HEK293T (cell line): ENCODE measurements at regions not wholly inside any gene's neighbourhood (a gene's known extent, or its start where the extent isn't known, plus 50 kb on each side); places are given as distances from the start of the nearest gene placed in this dataset.

ENCODE experiments used
- BHLHE40 ChIP-seq: fragments of 450-650 bp; IDR thresholded peaks from 2 replicates; pipeline ENCODE4 v1.6.1; 2016; ENCODE audit warnings: mild to moderate bottlenecking, moderate library complexity, borderline replicate concordance
- CTBP1 ChIP-seq: fragments of 450-650 bp; IDR thresholded peaks from 2 replicates; pipeline ENCODE4 v1.6.1; 2016; ENCODE audit warnings: borderline replicate concordance
- ELF4 ChIP-seq: fragments of 450-650 bp; IDR thresholded peaks from 2 replicates; pipeline ENCODE4 v1.6.1; 2017; ENCODE audit warnings: antibody characterized with exemption
- FOXM1 ChIP-seq: fragments of 450-650 bp; IDR thresholded peaks from 2 replicates; pipeline ENCODE4 v1.6.1; 2017; ENCODE audit warnings: mild to moderate bottlenecking, borderline replicate concordance
- HDGF ChIP-seq: fragments of 450-650 bp; IDR thresholded peaks from 2 replicates; pipeline ENCODE4 v1.6.1; 2017; ENCODE audit warnings: antibody characterized with exemption, borderline replicate concordance
- LEF1 ChIP-seq: fragments of 450-650 bp; IDR thresholded peaks from 2 replicates; pipeline ENCODE4 v1.6.1; 2017; ENCODE audit warnings: mild to moderate bottlenecking, borderline replicate concordance
- SP1 ChIP-seq: fragments of 450-650 bp; IDR thresholded peaks from 2 replicates; pipeline ENCODE4 v1.6.1; 2017
- ZNF384 ChIP-seq: fragments of 450-650 bp; IDR thresholded peaks from 2 replicates; pipeline ENCODE4 v1.6.1; 2016
- TF ChIP-seq, protein P1 (sequence below): fragments of 450-650 bp; IDR thresholded peaks from 2 replicates; pipeline ENCODE4 v1.6.1; 2016

DNA sequence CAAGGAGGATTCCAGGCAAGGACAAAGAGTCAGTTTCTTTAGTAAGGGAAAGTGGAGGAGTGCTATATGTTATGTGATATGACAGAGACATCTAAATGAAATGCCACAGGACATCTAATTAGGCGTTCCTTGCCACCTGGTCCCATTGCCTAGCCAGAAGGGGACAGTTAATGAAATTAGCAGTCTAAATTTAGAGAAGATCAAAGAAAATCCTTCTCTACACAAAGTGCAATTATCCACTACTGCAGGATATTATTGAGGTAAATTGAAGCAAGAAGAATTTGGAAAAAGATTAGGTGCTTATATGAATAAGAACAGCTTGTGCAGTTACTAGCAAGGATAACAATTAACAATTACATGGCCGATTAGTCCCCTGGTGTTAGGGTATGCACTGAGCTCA, 495.3 kb upstream of the NMUR2 start:
- TF ChIP-seq ELF4 = no peak
- TF ChIP-seq CTBP1 = no peak
- TF ChIP-seq SP1 = no peak
- no peak for TF ChIP-seq HDGF
- TF ChIP-seq ZNF384 = no peak
- TF ChIP-seq, protein P1, sequence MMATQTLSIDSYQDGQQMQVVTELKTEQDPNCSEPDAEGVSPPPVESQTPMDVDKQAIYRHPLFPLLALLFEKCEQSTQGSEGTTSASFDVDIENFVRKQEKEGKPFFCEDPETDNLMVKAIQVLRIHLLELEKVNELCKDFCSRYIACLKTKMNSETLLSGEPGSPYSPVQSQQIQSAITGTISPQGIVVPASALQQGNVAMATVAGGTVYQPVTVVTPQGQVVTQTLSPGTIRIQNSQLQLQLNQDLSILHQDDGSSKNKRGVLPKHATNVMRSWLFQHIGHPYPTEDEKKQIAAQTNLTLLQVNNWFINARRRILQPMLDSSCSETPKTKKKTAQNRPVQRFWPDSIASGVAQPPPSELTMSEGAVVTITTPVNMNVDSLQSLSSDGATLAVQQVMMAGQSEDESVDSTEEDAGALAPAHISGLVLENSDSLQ = no peak
- no peak for TF ChIP-seq BHLHE40
- TF ChIP-seq LEF1 = no peak
- TF ChIP-seq FOXM1 = no peak
